Astrocyte of the spinal cord (primary cell): ENCODE measurements at regions not wholly inside any gene's neighbourhood (a gene's known extent, or its start where the extent isn't known, plus 50 kb on each side); places are given as distances from the start of the nearest gene placed in this dataset.

Experiments used
- DNase-seq: peaks from one replicate; pipeline ENCODE4 v3.0.0; 2011; ENCODE audit warnings: low read depth, low spot score
- H3K4me3 ChIP-seq: 2 replicates; pipeline ENCODE4 v1.5.1; 2011; ENCODE audit warnings: low read depth, mild to moderate bottlenecking, low read length, moderate library complexity
- in situ Hi-C: cut with HindIII; loops from 2 replicates; pipeline ENCODE4 v1.10.0; 2017; ENCODE audit warnings: low sequenced_read_pairs
- TF ChIP-seq, protein P1 (sequence below): IDR thresholded peaks from 2 replicates; pipeline ENCODE4 v1.5.1; 2012; ENCODE audit warnings: low read depth, mild to moderate bottlenecking, low read length, inconsistent platforms

DNA sequence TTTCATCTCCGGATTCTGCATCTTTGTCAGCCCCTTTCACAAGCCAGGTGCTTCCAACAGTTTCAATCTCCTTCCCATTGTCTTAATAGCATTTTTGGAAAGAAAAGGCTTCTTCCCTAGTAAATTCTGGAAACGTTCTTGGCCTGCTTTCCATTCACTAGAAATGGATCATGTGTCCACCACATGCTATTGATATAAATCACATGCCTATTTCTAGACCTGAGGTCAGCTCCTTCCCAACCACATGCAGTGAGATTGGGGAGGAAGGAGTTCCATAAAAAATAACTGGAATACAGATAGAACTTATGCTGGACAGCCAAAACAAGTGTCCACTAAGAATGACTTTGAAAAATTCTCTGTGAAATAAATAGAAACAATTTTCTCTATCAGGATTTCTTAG is 181.6 kb upstream of the TMEM161B start:
- no peak for DNase-seq
- in situ Hi-C loops: no loop called here
- H3K4me3 ChIP-seq: no peak overlapping the region
- TF ChIP-seq, protein P1, sequence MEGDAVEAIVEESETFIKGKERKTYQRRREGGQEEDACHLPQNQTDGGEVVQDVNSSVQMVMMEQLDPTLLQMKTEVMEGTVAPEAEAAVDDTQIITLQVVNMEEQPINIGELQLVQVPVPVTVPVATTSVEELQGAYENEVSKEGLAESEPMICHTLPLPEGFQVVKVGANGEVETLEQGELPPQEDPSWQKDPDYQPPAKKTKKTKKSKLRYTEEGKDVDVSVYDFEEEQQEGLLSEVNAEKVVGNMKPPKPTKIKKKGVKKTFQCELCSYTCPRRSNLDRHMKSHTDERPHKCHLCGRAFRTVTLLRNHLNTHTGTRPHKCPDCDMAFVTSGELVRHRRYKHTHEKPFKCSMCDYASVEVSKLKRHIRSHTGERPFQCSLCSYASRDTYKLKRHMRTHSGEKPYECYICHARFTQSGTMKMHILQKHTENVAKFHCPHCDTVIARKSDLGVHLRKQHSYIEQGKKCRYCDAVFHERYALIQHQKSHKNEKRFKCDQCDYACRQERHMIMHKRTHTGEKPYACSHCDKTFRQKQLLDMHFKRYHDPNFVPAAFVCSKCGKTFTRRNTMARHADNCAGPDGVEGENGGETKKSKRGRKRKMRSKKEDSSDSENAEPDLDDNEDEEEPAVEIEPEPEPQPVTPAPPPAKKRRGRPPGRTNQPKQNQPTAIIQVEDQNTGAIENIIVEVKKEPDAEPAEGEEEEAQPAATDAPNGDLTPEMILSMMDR: no peak

DNA sequence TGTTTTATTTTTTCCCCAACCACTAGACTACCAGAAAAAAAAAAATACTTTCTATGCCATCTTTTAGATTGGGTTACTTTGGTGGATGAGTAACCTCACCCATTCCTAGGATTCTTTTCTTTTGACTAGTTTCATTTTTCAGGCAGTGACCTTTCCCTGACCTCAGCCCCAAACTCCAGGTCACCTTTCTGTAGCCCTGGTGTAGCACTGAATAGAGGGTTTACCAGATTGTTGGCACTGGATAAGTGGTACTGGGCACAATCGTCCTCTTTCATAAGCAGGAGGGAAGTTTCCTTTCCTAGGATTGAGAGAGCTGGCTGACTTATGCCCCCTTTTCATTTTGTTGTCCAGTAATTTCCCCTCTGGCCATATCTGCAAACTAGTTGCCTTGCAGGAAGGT is 169.4 kb upstream of the TMEM161B start:
- DNase-seq: peak; percentile 12
- TF ChIP-seq, protein P1: no peak
- H3K4me3 ChIP-seq: no peak overlapping the region
- in situ Hi-C loops: no loop called here

DNA sequence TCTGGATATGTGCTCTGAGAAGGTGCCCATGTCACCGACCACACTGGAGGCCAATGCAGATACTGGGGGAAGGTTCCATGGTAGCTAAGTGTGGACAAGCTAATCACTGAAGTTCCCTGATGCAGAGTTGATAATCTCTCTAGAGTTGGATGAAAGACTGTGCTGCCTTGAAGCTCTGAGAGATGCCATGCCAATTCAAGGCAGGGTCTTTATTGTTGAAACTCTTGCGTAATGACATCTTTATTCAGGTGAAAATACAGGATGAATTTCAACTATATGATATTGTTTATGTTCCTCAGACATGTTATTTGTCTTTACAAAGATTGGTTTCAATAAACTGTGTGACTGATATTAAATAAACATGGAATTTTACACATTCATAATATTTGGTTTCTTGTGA is 167.6 kb upstream of the TMEM161B start:
- in situ Hi-C loops: no loop called here
- DNase-seq: no peak
- TF ChIP-seq, protein P1: no peak
- H3K4me3 ChIP-seq: no peak overlapping the region

DNA sequence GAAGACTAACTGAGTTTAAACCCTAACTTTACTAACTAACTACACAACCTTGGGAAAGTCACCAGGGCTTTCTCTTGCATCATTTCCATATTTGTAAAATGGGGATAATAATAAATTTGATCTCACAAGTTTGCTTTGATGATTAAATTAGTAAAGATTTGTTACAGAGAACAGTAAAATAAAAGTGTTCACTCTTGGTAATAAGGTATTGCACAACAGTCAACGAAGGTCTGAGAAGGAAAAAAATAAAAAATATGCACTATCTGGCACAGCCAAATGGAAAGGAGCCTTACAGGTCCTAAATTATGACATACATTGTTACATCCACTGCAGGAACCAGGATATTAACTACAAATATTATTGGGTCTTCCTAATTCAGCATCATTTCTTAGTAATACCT is 160.0 kb upstream of the TMEM161B start:
- H3K4me3 ChIP-seq: no peak overlapping the region
- TF ChIP-seq, protein P1: no peak
- DNase-seq: no peak
- in situ Hi-C loops: no loop called here

DNA sequence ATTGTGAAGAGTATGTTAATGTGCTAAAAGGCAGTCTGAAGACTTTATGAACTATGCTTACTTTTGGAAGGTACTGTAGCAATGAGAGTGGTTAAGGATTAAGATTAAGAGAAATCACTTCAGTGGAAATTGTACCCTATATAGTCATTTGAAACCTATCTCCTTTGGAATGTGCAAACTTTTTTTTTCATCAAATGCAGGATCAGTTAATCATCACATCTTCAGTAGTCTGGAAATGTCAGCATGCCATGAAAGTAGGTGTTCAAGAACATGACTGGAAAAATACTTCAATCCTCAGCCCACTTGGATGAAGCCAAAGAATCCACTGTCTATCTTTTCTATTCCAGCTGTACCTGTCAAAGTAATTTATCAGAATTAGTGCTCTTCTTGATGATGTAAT is 157.8 kb upstream of the TMEM161B start:
- in situ Hi-C loops: no loop called here
- no peak overlapping the region for H3K4me3 ChIP-seq
- TF ChIP-seq, protein P1: no peak
- no peak for DNase-seq

DNA sequence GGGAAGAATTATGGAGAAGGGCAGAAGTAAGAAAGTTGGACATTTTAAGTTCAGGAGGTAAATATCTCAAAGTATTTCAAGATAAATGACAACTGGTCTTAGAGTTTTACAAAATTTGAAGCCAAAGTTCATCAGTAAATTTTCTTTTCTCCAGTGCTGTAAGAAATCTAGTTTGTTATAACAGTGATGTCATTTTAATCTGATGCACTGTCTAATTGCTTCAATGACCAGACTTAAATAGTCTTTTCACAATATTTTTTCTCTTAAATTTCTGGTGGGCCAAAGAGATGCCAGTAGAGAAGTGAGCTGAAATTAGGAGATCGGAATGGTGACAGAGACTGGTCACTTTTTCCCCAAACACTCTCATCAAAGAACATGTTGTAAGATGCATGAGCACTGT is 156.5 kb upstream of the TMEM161B start:
- DNase-seq: no peak
- TF ChIP-seq, protein P1: no peak
- in situ Hi-C loops: no loop called here
- no peak overlapping the region for H3K4me3 ChIP-seq

- DNase-seq: no peak
Measured at GRCh38 chr5:88419931-88420330, 151.3 kb upstream of the TMEM161B start.

More at GRCh38 chr5:88419931-88420330, 151.3 kb upstream of the TMEM161B start:
- in situ Hi-C loops: no loop called here
- H3K4me3 ChIP-seq: no peak overlapping the region
- TF ChIP-seq, protein P1: no peak
